SK-N-SH (cell line): ENCODE measurements at regions not wholly inside any gene's neighbourhood (a gene's known extent, or its start where the extent isn't known, plus 50 kb on each side); places are given as distances from the start of the nearest gene placed in this dataset.

ENCODE experiments used
- EP300 ChIP-seq, 2 experiments: IDR thresholded peaks; 2 replicates each; pipeline versions ENCODE4 v1.4.0 to v1.6.1; 2012; ENCODE audit warnings: borderline replicate concordance in 1 of 2, low read depth in 1 of 2, low read length in 1 of 2
- EZH2phosphoT487 ChIP-seq: fragments of 200-600 bp; sonication (generic); IDR thresholded peaks from 2 replicates; pipeline ENCODE4 v1.6.1; 2017; ENCODE audit warnings: low read depth, mixed run types, mild to moderate bottlenecking, antibody characterized with exemption, moderate library complexity, borderline replicate concordance
- GABPA ChIP-seq: IDR thresholded peaks from 2 replicates; pipeline ENCODE4 v1.4.0; 2012; ENCODE audit warnings: low read depth, mild to moderate bottlenecking
- JUND ChIP-seq: IDR thresholded peaks from 2 replicates; pipeline ENCODE4 v1.4.0; 2012
- RAD21 ChIP-seq: IDR thresholded peaks from 2 replicates; pipeline ENCODE4 v1.6.1; 2012; ENCODE audit warnings: mild to moderate bottlenecking, low read length
- RFX5 ChIP-seq: IDR thresholded peaks from 2 replicates; pipeline ENCODE4 v1.6.1; 2012; ENCODE audit warnings: mild to moderate bottlenecking, improper control_type of control experiment, low read length
- SIN3A ChIP-seq: IDR thresholded peaks from 2 replicates; pipeline ENCODE4 v1.6.1; 2012; ENCODE audit warnings: low read depth, mild to moderate bottlenecking, low read length, moderate library complexity, borderline replicate concordance
- TAF1 ChIP-seq: IDR thresholded peaks from 2 replicates; pipeline ENCODE4 v1.6.1; 2012; ENCODE audit warnings: low read depth, mild to moderate bottlenecking, low read length, moderate library complexity, borderline replicate concordance
- YY1 ChIP-seq: IDR thresholded peaks from 2 replicates; pipeline ENCODE4 v1.4.0; 2012; ENCODE audit warnings: low read depth, mild to moderate bottlenecking
- TF ChIP-seq, protein P1 (sequence below): fragments of 200-600 bp; sonication (generic); IDR thresholded peaks from 2 replicates; pipeline ENCODE4 v1.6.1; 2017; ENCODE audit warnings: antibody characterized with exemption, mild to moderate bottlenecking, moderate library complexity
- TF ChIP-seq, protein P2 (sequence below): fragments of 150-350 bp; IDR thresholded peaks from 2 replicates; pipeline ENCODE4 v1.6.1; 2017; ENCODE audit warnings: antibody characterized with exemption, low read length, low read depth, borderline replicate concordance

DNA sequence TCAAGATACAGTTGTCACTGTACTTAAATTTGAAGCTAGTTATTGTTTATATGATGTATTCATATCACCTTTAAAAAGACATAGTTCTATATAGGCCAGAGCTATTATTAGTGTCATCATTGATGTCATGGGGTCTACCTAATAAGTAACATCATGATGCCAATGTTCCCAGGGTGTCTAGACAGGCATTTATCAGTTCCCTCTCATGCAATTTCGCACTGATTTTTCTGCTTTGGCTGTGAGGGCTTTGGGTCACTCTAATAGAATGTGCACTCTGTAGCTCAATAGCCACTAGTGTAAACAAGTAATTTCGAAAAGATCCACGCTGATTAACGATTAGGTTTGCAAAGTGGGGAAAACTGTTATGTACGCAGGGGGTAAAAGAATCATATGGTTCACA, 1651.3 kb downstream of the SLITRK5 start:
- TF ChIP-seq YY1 (no peak), RAD21 (no peak), GABPA (no peak), TAF1 (no peak), EP300 (IDR thresholded peaks at IDR 0.05; ENCODE audit: borderline replicate concordance in 1 of 2, low read depth in 1 of 2, low read length in 1 of 2) (no peak), JUND (no peak), EZH2phosphoT487 (no peak), RFX5 (no peak), SIN3A (no peak)
- TF ChIP-seq, protein P1, sequence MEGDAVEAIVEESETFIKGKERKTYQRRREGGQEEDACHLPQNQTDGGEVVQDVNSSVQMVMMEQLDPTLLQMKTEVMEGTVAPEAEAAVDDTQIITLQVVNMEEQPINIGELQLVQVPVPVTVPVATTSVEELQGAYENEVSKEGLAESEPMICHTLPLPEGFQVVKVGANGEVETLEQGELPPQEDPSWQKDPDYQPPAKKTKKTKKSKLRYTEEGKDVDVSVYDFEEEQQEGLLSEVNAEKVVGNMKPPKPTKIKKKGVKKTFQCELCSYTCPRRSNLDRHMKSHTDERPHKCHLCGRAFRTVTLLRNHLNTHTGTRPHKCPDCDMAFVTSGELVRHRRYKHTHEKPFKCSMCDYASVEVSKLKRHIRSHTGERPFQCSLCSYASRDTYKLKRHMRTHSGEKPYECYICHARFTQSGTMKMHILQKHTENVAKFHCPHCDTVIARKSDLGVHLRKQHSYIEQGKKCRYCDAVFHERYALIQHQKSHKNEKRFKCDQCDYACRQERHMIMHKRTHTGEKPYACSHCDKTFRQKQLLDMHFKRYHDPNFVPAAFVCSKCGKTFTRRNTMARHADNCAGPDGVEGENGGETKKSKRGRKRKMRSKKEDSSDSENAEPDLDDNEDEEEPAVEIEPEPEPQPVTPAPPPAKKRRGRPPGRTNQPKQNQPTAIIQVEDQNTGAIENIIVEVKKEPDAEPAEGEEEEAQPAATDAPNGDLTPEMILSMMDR, result no peak
- TF ChIP-seq, protein P2, sequence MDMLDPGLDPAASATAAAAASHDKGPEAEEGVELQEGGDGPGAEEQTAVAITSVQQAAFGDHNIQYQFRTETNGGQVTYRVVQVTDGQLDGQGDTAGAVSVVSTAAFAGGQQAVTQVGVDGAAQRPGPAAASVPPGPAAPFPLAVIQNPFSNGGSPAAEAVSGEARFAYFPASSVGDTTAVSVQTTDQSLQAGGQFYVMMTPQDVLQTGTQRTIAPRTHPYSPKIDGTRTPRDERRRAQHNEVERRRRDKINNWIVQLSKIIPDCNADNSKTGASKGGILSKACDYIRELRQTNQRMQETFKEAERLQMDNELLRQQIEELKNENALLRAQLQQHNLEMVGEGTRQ, result no peak
